ENCODE measurements at regions not wholly inside any gene's neighbourhood (a gene's known extent, or its start where the extent isn't known, plus 50 kb on each side); places are given as distances from the start of the nearest gene placed in this dataset.

GRCh38 chr4:54567327-54567726 is 90.4 kb upstream of the KIT start:
- WGBS (ENCODE audit: insufficient coverage, low coverage, missing lambda C conversion rate): 61% methylated on average over 2 of the region's 2 CpGs
- no TSS peak for BruUV-seq (replicated peaks)
- Histone ChIP-seq H4K20me1 (replicated peaks; ENCODE audit: control insufficient read depth, insufficient read depth, low read length) (no peaks in the 10 kb centered on the region), H3K9me1 (ENCODE audit: control insufficient read depth, insufficient read depth, low read length) (no peaks in the 10 kb centered on the region), H3K4me2 (ENCODE audit: insufficient read depth, low read length) (no peak overlapping the region), H3K4me1 (replicated peaks in 1 of 2; ENCODE audit: control insufficient read depth in 2 of 2, insufficient read depth in 2 of 2, low read length in 2 of 2) (peaks cover 13 to 36% of the 10 kb centered on the region in 2 experiments), H3K79me2 (ENCODE audit: control insufficient read depth, insufficient read depth, low read length) (no peaks in the 10 kb centered on the region), H3K27ac (ENCODE audit: extremely low read depth, low read depth, low read length) (no peak overlapping the region), H3K36me3 (ENCODE audit: control insufficient read depth, insufficient read depth, low read length) (no peaks in the 10 kb centered on the region), H3K9ac (ENCODE audit: insufficient read depth in 1 of 2, low read depth in 2 of 2, low read length in 2 of 2) (no peak overlapping the region), H3K4me3 (no peak overlapping the region), H2AFZ (ENCODE audit: low read depth, low read length) (no peak overlapping the region), H3K27me3 (ENCODE audit: control insufficient read depth in 2 of 2, insufficient read depth in 2 of 2, low read length in 2 of 2) (no peaks in the 10 kb centered on the region), H3K9me3 (replicated peaks; ENCODE audit: control insufficient read depth, insufficient read depth, low read depth, low read length) (no peaks in the 10 kb centered on the region)
- in situ Hi-C loops (cut with MboI) (no loop called here), intact Hi-C loops (cut with micrococcal nuclease) (no loop called here)
- POLR2A ChIA-PET: interaction anchor here (1.2 kb wide), 1 partner anchor 16 kb away, joined by 3 read pairs; no protein-coding TSS in a partner anchor
- no peak for ATAC-seq
- peak; percentile 23 for FAIRE-seq
- CTCF ChIA-PET (ENCODE audit: low intra/inter-chr PET ratio): no interaction called here
- DNase-seq (ENCODE audit: extremely low read depth in 1 of 4, low spot score in 3 of 4): no peak
- TF ChIP-seq MIER1 (IDR thresholded peaks at IDR 0.05; ENCODE audit: low read depth) (peak; percentile 66; the same call in 1 of the 2 replicates), ZNF212 (CRISPR knock-in tag; IDR thresholded peaks at IDR 0.05) (no peak), DACH1 (IDR thresholded peaks at IDR 0.05; ENCODE audit: partially characterized antibody) (no peak), EHMT2 (IDR thresholded peaks at IDR 0.05) (peak; percentile 89), EZH2 (IDR thresholded peaks at IDR 0.05; ENCODE audit: borderline replicate concordance, low read depth, low read length) (no peak), REST (IDR thresholded peaks at IDR 0.05; ENCODE audit: borderline replicate concordance) (peak; percentile 91), REST (CRISPR knock-in tag; IDR thresholded peaks at IDR 0.05; ENCODE audit: low read depth) (no peak), CREBBP (IDR thresholded peaks at IDR 0.05; ENCODE audit: low read depth, low read length) (no peak), ARID1B (IDR thresholded peaks at IDR 0.05) (no peak)
